ENCODE measurements at regions not wholly inside any gene's neighbourhood (a gene's known extent, or its start where the extent isn't known, plus 50 kb on each side); places are given as distances from the start of the nearest gene placed in this dataset.
A peak's percentile ranks its signal among the peaks of the same experiment; 100 is the strongest.

- H3K27ac ChIP-seq: peak overlapping the region; percentile 91
- CTCF ChIA-PET: interaction anchor here (0.5 to 4.4 kb wide), 20 partner anchors 11 to 1318 kb away, joined by 3 to 35 read pairs (median 4); no protein-coding TSS in a partner anchor
- peak; percentile 92 for TF ChIP-seq CTCF (conservative IDR thresholded peaks at IDR 0.05; ENCODE audit: low read depth)
- POLR2A ChIA-PET (ENCODE audit: low non-redundant PET): interaction anchor here (1.0 kb wide), 1 partner anchor 461 kb away, joined by 4 read pairs; no protein-coding TSS in a partner anchor
- DNase-seq (ENCODE audit: low spot score): peak; percentile 95
Observed at GRCh38 chr14:100440207-100440631, 117.1 kb downstream of the SLC25A47 start.

GRCh38 chr14:100440758-100441203 lies 117.6 kb downstream of the SLC25A47 start:
- CTCF ChIA-PET: interaction anchor here (0.6 to 4.4 kb wide), 9 partner anchors 12 to 222 kb away, joined by 3 to 35 read pairs (median 4); no protein-coding TSS in a partner anchor
- no peak for DNase-seq (ENCODE audit: low spot score)
- TF ChIP-seq CTCF (conservative IDR thresholded peaks at IDR 0.05; ENCODE audit: low read depth): no peak
- H3K27ac ChIP-seq: peak overlapping the region; percentile 91
- POLR2A ChIA-PET (ENCODE audit: low non-redundant PET): no interaction called here

- H3K27ac ChIP-seq: peak overlapping the region; percentile 17
- DNase-seq (ENCODE audit: low spot score): no peak
- POLR2A ChIA-PET (ENCODE audit: low non-redundant PET): no interaction called here
- TF ChIP-seq CTCF (conservative IDR thresholded peaks at IDR 0.05; ENCODE audit: low read depth): no peak
- CTCF ChIA-PET: interaction anchor here (0.6 to 4.4 kb wide), 7 partner anchors 29 to 419 kb away, joined by 3 to 35 read pairs (median 4); no protein-coding TSS in a partner anchor
Observed at GRCh38 chr14:100441271-100441947, 118.3 kb downstream of the SLC25A47 start.

- TF ChIP-seq CTCF (conservative IDR thresholded peaks at IDR 0.05; ENCODE audit: low read depth): no peak
Observed at GRCh38 chr14:100442036-100442435, 118.9 kb downstream of the SLC25A47 start.

GRCh38 chr14:100442498-100443490 lies 119.7 kb downstream of the SLC25A47 start:
- no peak for TF ChIP-seq CTCF (conservative IDR thresholded peaks at IDR 0.05; ENCODE audit: low read depth)
- CTCF ChIA-PET: interaction anchor here (1.0 to 4.4 kb wide), 3 partner anchors 23 to 220 kb away, joined by 3 to 35 read pairs (median 4); no protein-coding TSS in a partner anchor
- no peak overlapping the region for H3K27ac ChIP-seq
- POLR2A ChIA-PET (ENCODE audit: low non-redundant PET): no interaction called here
- no peak for DNase-seq (ENCODE audit: low spot score)

More at GRCh38 chr14:100442036-100442435, 118.9 kb downstream of the SLC25A47 start:
- DNase-seq (ENCODE audit: low spot score): no peak
- ChIA-PET CTCF (interaction anchor here (0.6 to 4.4 kb wide), 4 partner anchors 58 to 420 kb away, joined by 3 to 35 read pairs (median 3); no protein-coding TSS in a partner anchor), POLR2A (ENCODE audit: low non-redundant PET) (no interaction called here)
- H3K27ac ChIP-seq: no peak overlapping the region

- DNase-seq (ENCODE audit: low spot score): peak; percentile 62
- CTCF ChIA-PET: interaction anchor here (1.1 kb wide), 1 partner anchor 219 kb away, joined by 4 read pairs; no protein-coding TSS in a partner anchor
- no peak for TF ChIP-seq CTCF (conservative IDR thresholded peaks at IDR 0.05; ENCODE audit: low read depth)
- POLR2A ChIA-PET (ENCODE audit: low non-redundant PET): no interaction called here
- no peak overlapping the region for H3K27ac ChIP-seq
Observed at GRCh38 chr14:100443603-100444002, 120.5 kb downstream of the SLC25A47 start.

Data from RWPE1 (cell line).